WTC11 (cell line): ENCODE measurements at regions not wholly inside any gene's neighbourhood (a gene's known extent, or its start where the extent isn't known, plus 50 kb on each side); places are given as distances from the start of the nearest gene placed in this dataset.

Experiments
- CBFB ChIP-seq: sonication (generic); formaldehyde crosslinking; IDR thresholded peaks from 2 replicates; pipeline ENCODE4 v1.8.1; 2022; ENCODE audit warnings: mild to moderate bottlenecking, low read depth, missing genetic modification reagents
- IRF2 ChIP-seq: sonication (generic); formaldehyde crosslinking; IDR thresholded peaks from 2 replicates; pipeline ENCODE4 v1.8.0; 2022; ENCODE audit warnings: low read depth, missing genetic modification reagents, borderline replicate concordance
- NFYB ChIP-seq: sonication (generic); formaldehyde crosslinking; conservative IDR thresholded peaks from 2 replicates; pipeline ENCODE4 v1.8.0; 2022; ENCODE audit warnings: low read depth, missing genetic modification reagents
- TCF7 ChIP-seq: sonication (generic); formaldehyde crosslinking; IDR thresholded peaks from 2 replicates; pipeline ENCODE4 v1.8.0; 2022; ENCODE audit warnings: mild to moderate bottlenecking, low read depth, missing genetic modification reagents, moderate library complexity
- ZNF138 ChIP-seq: sonication (generic); formaldehyde crosslinking; conservative IDR thresholded peaks from 2 replicates; pipeline ENCODE4 v1.8.1; 2022; ENCODE audit warnings: mild to moderate bottlenecking, moderate library complexity, missing genetic modification reagents
- ZNF263 ChIP-seq: sonication (generic); formaldehyde crosslinking; IDR thresholded peaks from 2 replicates; pipeline ENCODE4 v1.8.1; 2022; ENCODE audit warnings: low read depth, mild to moderate bottlenecking, moderate library complexity, missing genetic modification reagents
- TF ChIP-seq, protein P1 (sequence below): fragments of 200-600 bp; IDR thresholded peaks from 2 replicates; pipeline ENCODE4 v1.8.0; 2022; ENCODE audit warnings: antibody characterized with exemption
- TF ChIP-seq, protein P2 (sequence below): sonication (generic); formaldehyde crosslinking; IDR thresholded peaks from 2 replicates; pipeline ENCODE4 v1.8.0; 2022; ENCODE audit warnings: missing genetic modification reagents
- TF ChIP-seq, protein P3 (sequence below): sonication (generic); formaldehyde crosslinking; IDR thresholded peaks from 2 replicates; pipeline ENCODE4 v1.8.1; 2023; ENCODE audit warnings: mild to moderate bottlenecking, missing genetic modification reagents, moderate library complexity
- TF ChIP-seq, protein P4 (sequence below): sonication (generic); formaldehyde crosslinking; IDR thresholded peaks from 2 replicates; pipeline ENCODE4 v1.8.1; 2023; ENCODE audit warnings: mild to moderate bottlenecking, moderate library complexity, missing genetic modification reagents
- TF ChIP-seq, protein P5 (sequence below): sonication (generic); formaldehyde crosslinking; IDR thresholded peaks from 2 replicates; pipeline ENCODE4 v1.8.0; 2023; ENCODE audit warnings: missing genetic modification reagents, mild to moderate bottlenecking, borderline replicate concordance
- TF ChIP-seq, protein P6 (sequence below): sonication (generic); formaldehyde crosslinking; IDR thresholded peaks from 2 replicates; pipeline ENCODE4 v1.8.1; 2022; ENCODE audit warnings: mild to moderate bottlenecking, missing genetic modification reagents, moderate library complexity, borderline replicate concordance
- TF ChIP-seq, protein P7 (sequence below): sonication (generic); formaldehyde crosslinking; IDR thresholded peaks from 2 replicates; pipeline ENCODE4 v1.8.0; 2022; ENCODE audit warnings: mild to moderate bottlenecking, missing genetic modification reagents

DNA sequence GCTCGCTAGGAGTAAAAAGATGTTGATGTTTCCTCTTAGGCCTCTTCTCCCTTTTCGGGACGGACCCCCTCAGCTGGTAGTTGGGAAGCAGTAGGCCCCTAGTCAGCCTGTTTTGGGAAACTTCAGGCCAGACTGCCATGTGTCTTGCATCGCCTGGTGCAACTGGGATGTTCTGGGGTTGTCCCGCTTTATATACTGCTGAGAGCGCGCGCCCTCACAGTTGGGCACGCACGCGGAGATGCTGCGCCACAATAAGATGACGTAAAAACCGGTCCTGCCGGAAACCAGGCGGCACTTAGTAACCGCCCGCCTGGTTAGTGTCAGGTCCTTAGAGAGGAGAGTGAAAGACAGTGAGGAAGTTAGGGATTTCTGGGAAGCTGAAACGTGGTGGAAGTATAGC lies 231.3 kb upstream of the CT83 start:
- TF ChIP-seq ZNF138 (CRISPR knock-in tag) (no peak), NFYB (CRISPR knock-in tag) (no peak), ZNF263 (CRISPR knock-in tag) (no peak), TCF7 (CRISPR knock-in tag) (no peak), IRF2 (CRISPR knock-in tag) (no peak), CBFB (no peak)
- TF ChIP-seq, protein P1, sequence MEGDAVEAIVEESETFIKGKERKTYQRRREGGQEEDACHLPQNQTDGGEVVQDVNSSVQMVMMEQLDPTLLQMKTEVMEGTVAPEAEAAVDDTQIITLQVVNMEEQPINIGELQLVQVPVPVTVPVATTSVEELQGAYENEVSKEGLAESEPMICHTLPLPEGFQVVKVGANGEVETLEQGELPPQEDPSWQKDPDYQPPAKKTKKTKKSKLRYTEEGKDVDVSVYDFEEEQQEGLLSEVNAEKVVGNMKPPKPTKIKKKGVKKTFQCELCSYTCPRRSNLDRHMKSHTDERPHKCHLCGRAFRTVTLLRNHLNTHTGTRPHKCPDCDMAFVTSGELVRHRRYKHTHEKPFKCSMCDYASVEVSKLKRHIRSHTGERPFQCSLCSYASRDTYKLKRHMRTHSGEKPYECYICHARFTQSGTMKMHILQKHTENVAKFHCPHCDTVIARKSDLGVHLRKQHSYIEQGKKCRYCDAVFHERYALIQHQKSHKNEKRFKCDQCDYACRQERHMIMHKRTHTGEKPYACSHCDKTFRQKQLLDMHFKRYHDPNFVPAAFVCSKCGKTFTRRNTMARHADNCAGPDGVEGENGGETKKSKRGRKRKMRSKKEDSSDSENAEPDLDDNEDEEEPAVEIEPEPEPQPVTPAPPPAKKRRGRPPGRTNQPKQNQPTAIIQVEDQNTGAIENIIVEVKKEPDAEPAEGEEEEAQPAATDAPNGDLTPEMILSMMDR = no peak
- TF ChIP-seq, protein P2, sequence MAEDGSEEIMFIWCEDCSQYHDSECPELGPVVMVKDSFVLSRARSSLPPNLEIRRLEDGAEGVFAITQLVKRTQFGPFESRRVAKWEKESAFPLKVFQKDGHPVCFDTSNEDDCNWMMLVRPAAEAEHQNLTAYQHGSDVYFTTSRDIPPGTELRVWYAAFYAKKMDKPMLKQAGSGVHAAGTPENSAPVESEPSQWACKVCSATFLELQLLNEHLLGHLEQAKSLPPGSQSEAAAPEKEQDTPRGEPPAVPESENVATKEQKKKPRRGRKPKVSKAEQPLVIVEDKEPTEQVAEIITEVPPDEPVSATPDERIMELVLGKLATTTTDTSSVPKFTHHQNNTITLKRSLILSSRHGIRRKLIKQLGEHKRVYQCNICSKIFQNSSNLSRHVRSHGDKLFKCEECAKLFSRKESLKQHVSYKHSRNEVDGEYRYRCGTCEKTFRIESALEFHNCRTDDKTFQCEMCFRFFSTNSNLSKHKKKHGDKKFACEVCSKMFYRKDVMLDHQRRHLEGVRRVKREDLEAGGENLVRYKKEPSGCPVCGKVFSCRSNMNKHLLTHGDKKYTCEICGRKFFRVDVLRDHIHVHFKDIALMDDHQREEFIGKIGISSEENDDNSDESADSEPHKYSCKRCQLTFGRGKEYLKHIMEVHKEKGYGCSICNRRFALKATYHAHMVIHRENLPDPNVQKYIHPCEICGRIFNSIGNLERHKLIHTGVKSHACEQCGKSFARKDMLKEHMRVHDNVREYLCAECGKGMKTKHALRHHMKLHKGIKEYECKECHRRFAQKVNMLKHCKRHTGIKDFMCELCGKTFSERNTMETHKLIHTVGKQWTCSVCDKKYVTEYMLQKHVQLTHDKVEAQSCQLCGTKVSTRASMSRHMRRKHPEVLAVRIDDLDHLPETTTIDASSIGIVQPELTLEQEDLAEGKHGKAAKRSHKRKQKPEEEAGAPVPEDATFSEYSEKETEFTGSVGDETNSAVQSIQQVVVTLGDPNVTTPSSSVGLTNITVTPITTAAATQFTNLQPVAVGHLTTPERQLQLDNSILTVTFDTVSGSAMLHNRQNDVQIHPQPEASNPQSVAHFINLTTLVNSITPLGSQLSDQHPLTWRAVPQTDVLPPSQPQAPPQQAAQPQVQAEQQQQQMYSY (CRISPR knock-in tag) = no peak
- TF ChIP-seq, protein P3, sequence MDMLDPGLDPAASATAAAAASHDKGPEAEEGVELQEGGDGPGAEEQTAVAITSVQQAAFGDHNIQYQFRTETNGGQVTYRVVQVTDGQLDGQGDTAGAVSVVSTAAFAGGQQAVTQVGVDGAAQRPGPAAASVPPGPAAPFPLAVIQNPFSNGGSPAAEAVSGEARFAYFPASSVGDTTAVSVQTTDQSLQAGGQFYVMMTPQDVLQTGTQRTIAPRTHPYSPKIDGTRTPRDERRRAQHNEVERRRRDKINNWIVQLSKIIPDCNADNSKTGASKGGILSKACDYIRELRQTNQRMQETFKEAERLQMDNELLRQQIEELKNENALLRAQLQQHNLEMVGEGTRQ = no peak
- TF ChIP-seq, protein P4, sequence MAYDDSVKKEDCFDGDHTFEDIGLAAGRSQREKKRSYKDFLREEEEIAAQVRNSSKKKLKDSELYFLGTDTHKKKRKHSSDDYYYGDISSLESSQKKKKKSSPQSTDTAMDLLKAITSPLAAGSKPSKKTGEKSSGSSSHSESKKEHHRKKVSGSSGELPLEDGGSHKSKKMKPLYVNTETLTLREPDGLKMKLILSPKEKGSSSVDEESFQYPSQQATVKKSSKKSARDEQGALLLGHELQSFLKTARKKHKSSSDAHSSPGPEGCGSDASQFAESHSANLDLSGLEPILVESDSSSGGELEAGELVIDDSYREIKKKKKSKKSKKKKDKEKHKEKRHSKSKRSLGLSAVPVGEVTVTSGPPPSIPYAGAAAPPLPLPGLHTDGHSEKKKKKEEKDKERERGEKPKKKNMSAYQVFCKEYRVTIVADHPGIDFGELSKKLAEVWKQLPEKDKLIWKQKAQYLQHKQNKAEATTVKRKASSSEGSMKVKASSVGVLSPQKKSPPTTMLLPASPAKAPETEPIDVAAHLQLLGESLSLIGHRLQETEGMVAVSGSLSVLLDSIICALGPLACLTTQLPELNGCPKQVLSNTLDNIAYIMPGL = no peak
- TF ChIP-seq, protein P5, sequence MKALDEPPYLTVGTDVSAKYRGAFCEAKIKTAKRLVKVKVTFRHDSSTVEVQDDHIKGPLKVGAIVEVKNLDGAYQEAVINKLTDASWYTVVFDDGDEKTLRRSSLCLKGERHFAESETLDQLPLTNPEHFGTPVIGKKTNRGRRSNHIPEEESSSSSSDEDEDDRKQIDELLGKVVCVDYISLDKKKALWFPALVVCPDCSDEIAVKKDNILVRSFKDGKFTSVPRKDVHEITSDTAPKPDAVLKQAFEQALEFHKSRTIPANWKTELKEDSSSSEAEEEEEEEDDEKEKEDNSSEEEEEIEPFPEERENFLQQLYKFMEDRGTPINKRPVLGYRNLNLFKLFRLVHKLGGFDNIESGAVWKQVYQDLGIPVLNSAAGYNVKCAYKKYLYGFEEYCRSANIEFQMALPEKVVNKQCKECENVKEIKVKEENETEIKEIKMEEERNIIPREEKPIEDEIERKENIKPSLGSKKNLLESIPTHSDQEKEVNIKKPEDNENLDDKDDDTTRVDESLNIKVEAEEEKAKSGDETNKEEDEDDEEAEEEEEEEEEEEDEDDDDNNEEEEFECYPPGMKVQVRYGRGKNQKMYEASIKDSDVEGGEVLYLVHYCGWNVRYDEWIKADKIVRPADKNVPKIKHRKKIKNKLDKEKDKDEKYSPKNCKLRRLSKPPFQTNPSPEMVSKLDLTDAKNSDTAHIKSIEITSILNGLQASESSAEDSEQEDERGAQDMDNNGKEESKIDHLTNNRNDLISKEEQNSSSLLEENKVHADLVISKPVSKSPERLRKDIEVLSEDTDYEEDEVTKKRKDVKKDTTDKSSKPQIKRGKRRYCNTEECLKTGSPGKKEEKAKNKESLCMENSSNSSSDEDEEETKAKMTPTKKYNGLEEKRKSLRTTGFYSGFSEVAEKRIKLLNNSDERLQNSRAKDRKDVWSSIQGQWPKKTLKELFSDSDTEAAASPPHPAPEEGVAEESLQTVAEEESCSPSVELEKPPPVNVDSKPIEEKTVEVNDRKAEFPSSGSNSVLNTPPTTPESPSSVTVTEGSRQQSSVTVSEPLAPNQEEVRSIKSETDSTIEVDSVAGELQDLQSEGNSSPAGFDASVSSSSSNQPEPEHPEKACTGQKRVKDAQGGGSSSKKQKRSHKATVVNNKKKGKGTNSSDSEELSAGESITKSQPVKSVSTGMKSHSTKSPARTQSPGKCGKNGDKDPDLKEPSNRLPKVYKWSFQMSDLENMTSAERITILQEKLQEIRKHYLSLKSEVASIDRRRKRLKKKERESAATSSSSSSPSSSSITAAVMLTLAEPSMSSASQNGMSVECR (CRISPR knock-in tag) = no peak
- TF ChIP-seq, protein P6, sequence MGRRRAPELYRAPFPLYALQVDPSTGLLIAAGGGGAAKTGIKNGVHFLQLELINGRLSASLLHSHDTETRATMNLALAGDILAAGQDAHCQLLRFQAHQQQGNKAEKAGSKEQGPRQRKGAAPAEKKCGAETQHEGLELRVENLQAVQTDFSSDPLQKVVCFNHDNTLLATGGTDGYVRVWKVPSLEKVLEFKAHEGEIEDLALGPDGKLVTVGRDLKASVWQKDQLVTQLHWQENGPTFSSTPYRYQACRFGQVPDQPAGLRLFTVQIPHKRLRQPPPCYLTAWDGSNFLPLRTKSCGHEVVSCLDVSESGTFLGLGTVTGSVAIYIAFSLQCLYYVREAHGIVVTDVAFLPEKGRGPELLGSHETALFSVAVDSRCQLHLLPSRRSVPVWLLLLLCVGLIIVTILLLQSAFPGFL (CRISPR knock-in tag) = no peak
- TF ChIP-seq, protein P7, sequence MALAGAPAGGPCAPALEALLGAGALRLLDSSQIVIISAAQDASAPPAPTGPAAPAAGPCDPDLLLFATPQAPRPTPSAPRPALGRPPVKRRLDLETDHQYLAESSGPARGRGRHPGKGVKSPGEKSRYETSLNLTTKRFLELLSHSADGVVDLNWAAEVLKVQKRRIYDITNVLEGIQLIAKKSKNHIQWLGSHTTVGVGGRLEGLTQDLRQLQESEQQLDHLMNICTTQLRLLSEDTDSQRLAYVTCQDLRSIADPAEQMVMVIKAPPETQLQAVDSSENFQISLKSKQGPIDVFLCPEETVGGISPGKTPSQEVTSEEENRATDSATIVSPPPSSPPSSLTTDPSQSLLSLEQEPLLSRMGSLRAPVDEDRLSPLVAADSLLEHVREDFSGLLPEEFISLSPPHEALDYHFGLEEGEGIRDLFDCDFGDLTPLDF (CRISPR knock-in tag) = no peak
